ENCODE measurements at regions not wholly inside any gene's neighbourhood (a gene's known extent, or its start where the extent isn't known, plus 50 kb on each side); places are given as distances from the start of the nearest gene placed in this dataset.

DNA sequence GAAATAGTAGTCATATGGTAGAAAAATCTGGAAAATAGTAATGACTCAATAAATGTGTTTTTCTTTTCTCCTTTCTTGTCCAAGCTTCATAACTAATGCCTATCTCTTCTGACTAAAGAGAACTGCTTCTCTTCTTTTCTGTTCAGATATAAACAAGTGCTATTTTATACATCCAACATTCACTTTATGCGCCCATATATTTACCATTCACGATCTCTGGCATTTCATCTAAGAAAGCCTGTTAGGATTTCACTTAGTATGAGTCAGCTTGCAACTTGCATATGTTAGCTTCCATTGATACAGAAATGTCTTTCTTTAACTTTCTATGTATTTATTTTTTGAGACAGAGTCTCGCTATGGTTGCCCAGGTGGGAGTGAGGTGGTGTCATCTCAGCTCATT is 224.9 kb downstream of the VAPA start:
- Histone ChIP-seq H3K36me3 (ENCODE audit: insufficient read depth, low read length) (no peaks in the 10 kb centered on the region), H3K4me2 (ENCODE audit: low read length) (no peak overlapping the region), H3K4me1 (ENCODE audit: control insufficient read depth, insufficient read depth, low read length) (peaks cover 41% of the 10 kb centered on the region), H3K27me3 (ENCODE audit: control insufficient read depth, insufficient read depth, low read length) (no peaks in the 10 kb centered on the region), H3K9ac (ENCODE audit: low read depth, low read length) (no peak overlapping the region), H3K4me3 (ENCODE audit: low read length) (no peak overlapping the region), H3K9me3 (replicated peaks; ENCODE audit: low read length) (no peaks in the 10 kb centered on the region)

DNA sequence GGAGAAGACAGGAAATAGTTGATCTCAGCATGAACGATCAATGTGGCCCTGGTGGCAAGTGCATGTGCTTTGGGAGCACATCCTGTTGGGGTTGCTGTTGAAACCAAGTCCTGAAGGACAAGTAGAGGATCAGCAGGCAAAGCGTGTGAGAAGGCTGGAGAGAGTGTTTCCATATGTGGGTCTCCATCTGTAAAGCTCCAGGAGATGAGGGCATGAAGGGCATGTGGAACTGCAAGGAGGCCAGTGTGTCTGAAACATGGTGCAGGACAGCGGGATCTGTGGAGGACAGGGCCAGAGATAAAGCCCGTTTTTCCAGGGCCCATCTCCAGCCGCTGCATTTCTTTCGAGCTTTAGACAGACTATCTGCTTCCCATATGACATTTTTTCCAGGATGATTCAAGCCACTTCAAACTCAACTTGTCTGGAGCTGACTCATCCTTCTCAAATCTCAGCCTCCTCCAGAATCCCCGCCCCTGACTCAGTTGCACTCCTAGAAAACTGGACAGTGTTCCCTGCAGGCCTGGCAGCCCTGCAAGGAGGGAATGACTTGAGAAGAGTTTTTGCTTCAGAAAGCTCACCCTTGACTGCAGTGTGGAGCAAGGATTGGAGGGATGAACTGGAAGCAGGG is 226.1 kb downstream of the VAPA start:
- peaks cover 42% of the 10 kb centered on the region for H3K4me1 ChIP-seq (ENCODE audit: control insufficient read depth, insufficient read depth, low read length)
- peak overlapping the region; percentile 28 for H3K4me2 ChIP-seq (ENCODE audit: low read length)
- no peaks in the 10 kb centered on the region for H3K9me3 ChIP-seq (replicated peaks; ENCODE audit: low read length)
- H3K27me3 ChIP-seq (ENCODE audit: control insufficient read depth, insufficient read depth, low read length) = no peaks in the 10 kb centered on the region
- no peaks in the 10 kb centered on the region for H3K36me3 ChIP-seq (ENCODE audit: insufficient read depth, low read length)
- peak overlapping the region; percentile 24 for H3K4me3 ChIP-seq (ENCODE audit: low read length)
- H3K9ac ChIP-seq (ENCODE audit: low read depth, low read length) = no peak overlapping the region

DNA sequence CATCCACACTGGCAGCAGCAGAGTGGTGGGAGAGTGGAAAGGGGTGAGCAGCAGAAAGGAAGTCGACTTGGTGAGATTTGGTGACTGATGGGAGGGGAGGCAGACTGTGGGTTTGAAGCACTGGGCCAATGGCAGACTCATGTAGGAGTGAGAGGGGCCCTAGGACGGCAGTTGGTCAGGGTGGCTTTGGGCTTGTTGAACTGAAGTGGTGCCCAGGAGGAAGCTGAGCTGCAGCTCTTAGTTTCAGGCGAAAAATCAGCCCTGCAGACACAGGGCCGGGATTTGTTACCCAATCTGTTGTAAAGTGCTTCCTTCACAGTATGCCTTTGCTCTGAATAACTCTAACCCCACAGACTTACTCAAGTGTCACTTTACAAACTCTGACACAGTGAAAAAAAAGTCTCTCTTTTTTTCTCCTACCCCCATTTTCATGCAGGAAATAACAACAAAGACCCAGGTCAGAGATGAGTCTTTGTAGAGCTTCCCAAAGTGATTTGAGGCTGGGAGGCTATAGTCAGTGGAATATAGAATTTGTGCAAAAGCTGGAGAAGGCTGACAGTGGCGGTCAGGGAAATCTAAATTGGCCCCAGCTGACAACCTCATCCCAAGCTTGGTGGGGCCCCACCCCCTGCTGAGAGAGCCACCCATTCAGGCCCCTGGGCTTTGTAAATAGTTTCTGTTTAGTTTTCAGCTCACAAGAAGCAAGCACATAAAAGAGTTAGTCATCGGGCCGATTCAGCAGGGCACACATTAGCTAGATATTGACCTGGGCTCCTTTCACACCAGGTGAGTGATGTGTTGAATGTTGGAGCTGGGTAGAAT is 226.9 kb downstream of the VAPA start:
- Histone ChIP-seq H3K9ac (ENCODE audit: low read depth, low read length) (no peak overlapping the region), H3K4me1 (ENCODE audit: control insufficient read depth, insufficient read depth, low read length) (peaks cover 39% of the 10 kb centered on the region), H3K36me3 (ENCODE audit: insufficient read depth, low read length) (no peaks in the 10 kb centered on the region), H3K4me3 (ENCODE audit: low read length) (no peak overlapping the region), H3K27me3 (ENCODE audit: control insufficient read depth, insufficient read depth, low read length) (no peaks in the 10 kb centered on the region), H3K9me3 (replicated peaks; ENCODE audit: low read length) (no peaks in the 10 kb centered on the region), H3K4me2 (ENCODE audit: low read length) (peak overlapping the region; percentile 28)

DNA sequence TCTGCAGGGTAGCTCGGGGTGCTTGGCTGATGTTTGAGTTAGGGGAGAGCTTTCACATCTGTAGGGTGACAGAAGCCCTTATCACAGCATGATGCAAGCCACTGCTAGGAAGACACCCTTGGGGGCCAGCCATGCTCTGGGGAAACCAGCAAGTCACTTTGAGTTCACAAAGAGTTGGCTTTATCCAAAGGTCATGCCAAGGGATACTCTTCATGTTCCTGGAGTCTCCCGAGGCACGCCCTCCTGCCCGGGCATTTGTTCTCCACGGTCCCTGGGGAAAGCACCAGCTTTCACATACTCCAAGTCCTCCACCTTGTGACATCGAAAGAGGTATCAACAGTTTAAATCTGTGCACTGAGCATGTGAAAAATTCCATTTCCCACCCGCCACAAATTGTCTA is 227.7 kb downstream of the VAPA start:
- H3K4me2 ChIP-seq (ENCODE audit: low read length) = peak overlapping the region; percentile 47
- H3K36me3 ChIP-seq (ENCODE audit: insufficient read depth, low read length) = no peaks in the 10 kb centered on the region
- H3K4me1 ChIP-seq (ENCODE audit: control insufficient read depth, insufficient read depth, low read length) = peaks cover 39% of the 10 kb centered on the region
- no peaks in the 10 kb centered on the region for H3K9me3 ChIP-seq (replicated peaks; ENCODE audit: low read length)
- H3K9ac ChIP-seq (ENCODE audit: low read depth, low read length) = no peak overlapping the region
- peak overlapping the region; percentile 7 for H3K4me3 ChIP-seq (ENCODE audit: low read length)
- H3K27me3 ChIP-seq (ENCODE audit: control insufficient read depth, insufficient read depth, low read length) = no peaks in the 10 kb centered on the region

DNA sequence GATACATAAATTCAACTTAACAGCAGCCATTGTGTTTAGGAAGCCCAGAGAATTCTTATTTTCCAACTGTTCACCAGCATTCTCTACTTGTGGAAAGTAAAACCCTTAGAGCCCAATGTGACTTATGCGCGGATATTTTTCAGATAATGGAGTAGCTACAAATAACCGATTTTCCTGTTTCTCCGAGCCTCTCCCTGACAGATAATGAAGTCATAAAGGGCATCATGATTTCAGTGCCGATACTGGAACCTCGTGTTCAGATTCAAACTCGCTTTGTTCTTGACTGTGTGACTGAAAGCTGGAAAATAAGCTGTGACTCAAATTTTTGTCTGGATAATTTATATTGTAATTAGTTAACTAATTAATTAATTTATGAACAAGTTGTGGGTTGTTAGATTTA is 228.2 kb downstream of the VAPA start:
- peak overlapping the region; percentile 55 for H3K9ac ChIP-seq (ENCODE audit: low read depth, low read length)
- H3K27me3 ChIP-seq (ENCODE audit: control insufficient read depth, insufficient read depth, low read length) = no peaks in the 10 kb centered on the region
- H3K9me3 ChIP-seq (replicated peaks; ENCODE audit: low read length) = no peaks in the 10 kb centered on the region
- peak overlapping the region; percentile 47 for H3K4me2 ChIP-seq (ENCODE audit: low read length)
- H3K4me1 ChIP-seq (ENCODE audit: control insufficient read depth, insufficient read depth, low read length) = peaks cover 39% of the 10 kb centered on the region
- H3K36me3 ChIP-seq (ENCODE audit: insufficient read depth, low read length) = no peaks in the 10 kb centered on the region
- peak overlapping the region; percentile 7 for H3K4me3 ChIP-seq (ENCODE audit: low read length)

DNA sequence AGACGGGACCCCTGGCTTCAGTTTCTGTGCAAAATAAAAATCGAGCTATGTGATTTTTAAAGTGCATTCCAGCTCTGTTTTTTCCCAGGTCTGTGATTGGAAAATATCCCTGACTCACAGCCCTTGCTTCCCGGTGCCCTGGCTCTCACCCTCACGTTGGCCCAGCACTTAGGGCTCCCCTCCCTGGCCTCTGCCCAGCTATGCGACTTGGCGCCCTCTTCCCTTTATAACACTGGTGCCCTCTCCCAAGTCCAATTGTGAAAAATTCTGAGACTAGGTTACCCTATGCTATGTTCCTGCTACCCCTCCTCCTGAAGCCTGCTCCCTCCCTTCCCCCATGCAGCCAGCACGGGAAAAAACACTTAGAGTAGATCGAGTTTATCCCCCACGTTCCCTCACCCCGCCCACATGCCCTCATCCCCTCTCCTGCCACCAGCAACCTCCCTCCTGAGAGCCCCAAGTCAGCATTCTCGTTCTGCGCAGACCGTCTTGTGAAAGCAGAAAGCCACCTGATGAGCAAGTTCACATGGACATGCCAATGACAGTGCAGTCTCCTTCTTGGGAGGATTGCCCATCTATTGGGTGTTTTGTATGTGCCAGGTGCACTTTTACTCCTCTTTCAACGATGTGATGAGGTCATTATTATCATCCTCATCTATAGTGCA is 228.8 kb downstream of the VAPA start:
- Histone ChIP-seq H3K4me2 (ENCODE audit: low read length) (peak overlapping the region; percentile 47), H3K9me3 (replicated peaks; ENCODE audit: low read length) (no peaks in the 10 kb centered on the region), H3K36me3 (ENCODE audit: insufficient read depth, low read length) (no peaks in the 10 kb centered on the region), H3K4me3 (ENCODE audit: low read length) (no peak overlapping the region), H3K4me1 (ENCODE audit: control insufficient read depth, insufficient read depth, low read length) (peaks cover 39% of the 10 kb centered on the region), H3K27me3 (ENCODE audit: control insufficient read depth, insufficient read depth, low read length) (no peaks in the 10 kb centered on the region), H3K9ac (ENCODE audit: low read depth, low read length) (peak overlapping the region; percentile 55)

DNA sequence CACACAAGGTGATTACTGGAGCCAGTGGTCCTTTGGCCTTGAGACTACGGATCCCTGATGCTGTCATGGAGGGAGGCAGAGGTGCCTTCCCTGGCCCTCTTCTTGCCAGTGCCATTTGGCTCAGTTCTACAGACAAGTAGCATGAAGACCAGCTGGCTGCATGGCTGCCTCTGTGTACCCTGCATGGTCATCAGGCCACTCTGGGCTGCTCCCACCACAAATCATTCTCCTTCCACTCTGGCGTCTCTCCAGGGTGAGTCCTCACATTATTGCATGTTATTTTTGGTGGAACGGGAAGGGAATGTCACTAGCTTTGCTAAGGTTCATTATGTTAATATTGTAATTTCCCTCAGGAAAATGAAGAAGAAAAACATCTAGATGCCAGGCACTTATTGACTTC is 229.8 kb downstream of the VAPA start:
- Histone ChIP-seq H3K9me3 (replicated peaks; ENCODE audit: low read length) (no peaks in the 10 kb centered on the region), H3K9ac (ENCODE audit: low read depth, low read length) (no peak overlapping the region), H3K4me2 (ENCODE audit: low read length) (no peak overlapping the region), H3K36me3 (ENCODE audit: insufficient read depth, low read length) (no peaks in the 10 kb centered on the region), H3K27me3 (ENCODE audit: control insufficient read depth, insufficient read depth, low read length) (no peaks in the 10 kb centered on the region), H3K4me1 (ENCODE audit: control insufficient read depth, insufficient read depth, low read length) (peaks cover 39% of the 10 kb centered on the region), H3K4me3 (ENCODE audit: low read length) (no peak overlapping the region)

DNA sequence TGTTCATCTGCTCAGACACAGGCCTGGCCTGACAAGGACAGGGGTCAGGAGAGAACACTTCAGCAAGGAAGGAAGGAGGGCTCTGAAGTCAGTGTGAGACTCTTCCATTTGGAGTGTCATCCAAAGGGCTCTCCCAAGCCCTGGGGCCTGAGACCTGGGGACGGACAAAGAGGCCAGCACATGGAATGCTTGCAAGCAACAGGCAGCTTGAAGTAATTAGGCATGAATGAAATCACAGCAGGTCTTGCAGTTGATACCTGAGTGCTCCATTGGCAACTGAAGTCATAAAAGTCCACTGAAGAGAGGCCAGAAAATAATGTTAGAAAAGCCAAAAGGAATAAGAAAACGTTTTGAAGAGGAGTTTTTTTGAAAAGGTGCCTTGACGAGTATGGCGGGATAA is 231.7 kb downstream of the VAPA start:
- H3K36me3 ChIP-seq (ENCODE audit: insufficient read depth, low read length) = no peaks in the 10 kb centered on the region
- H3K27me3 ChIP-seq (ENCODE audit: control insufficient read depth, insufficient read depth, low read length) = no peaks in the 10 kb centered on the region
- H3K9me3 ChIP-seq (replicated peaks; ENCODE audit: low read length) = no peaks in the 10 kb centered on the region
- H3K4me2 ChIP-seq (ENCODE audit: low read length) = no peak overlapping the region
- peaks cover 27% of the 10 kb centered on the region for H3K4me1 ChIP-seq (ENCODE audit: control insufficient read depth, insufficient read depth, low read length)
- no peak overlapping the region for H3K9ac ChIP-seq (ENCODE audit: low read depth, low read length)
- H3K4me3 ChIP-seq (ENCODE audit: low read length) = no peak overlapping the region

DNA sequence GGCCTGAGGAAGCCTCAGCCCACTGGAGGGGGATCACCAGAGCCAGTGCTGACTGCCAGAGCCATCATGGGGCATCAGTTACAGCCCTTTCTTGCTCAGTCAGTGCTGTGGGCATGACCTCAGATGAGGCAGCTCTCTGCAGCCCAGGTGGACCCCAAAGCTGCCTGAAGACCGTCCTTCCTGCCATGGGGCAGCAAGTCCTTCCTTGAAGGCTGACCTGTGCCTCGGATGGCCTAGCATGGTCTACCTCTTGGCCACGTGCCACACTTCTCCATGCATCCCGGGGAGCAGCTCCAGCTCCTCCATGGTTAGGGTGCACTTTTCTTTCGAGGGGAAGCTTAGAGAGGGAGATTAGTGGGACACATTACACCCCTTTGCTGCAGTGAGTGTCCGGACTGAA is 233.4 kb downstream of the VAPA start:
- Histone ChIP-seq H3K4me1 (ENCODE audit: control insufficient read depth, insufficient read depth, low read length) (peaks cover 10% of the 10 kb centered on the region), H3K4me3 (ENCODE audit: low read length) (no peak overlapping the region), H3K27me3 (ENCODE audit: control insufficient read depth, insufficient read depth, low read length) (no peaks in the 10 kb centered on the region), H3K9ac (ENCODE audit: low read depth, low read length) (no peak overlapping the region), H3K9me3 (replicated peaks; ENCODE audit: low read length) (no peaks in the 10 kb centered on the region), H3K4me2 (ENCODE audit: low read length) (no peak overlapping the region), H3K36me3 (ENCODE audit: insufficient read depth, low read length) (no peaks in the 10 kb centered on the region)

DNA sequence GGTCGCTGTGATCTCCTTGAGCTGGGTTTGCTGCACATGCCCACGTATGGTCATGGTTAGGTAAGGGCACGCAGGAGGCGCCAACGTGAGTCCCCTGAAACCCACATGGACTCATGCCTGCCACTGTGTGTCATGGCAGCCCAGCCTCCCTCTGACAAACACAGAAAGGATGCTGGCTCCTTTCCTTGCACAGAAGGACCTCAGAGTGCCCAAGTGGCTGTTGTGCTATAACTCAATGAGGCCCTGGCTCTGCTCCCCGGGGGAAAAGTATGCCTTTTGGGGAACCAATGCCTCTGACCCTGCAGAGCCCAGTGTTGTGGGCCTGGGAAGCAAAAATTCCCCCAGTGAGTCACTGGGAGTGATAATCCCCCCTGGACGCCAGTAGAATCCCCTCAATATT is 233.9 kb downstream of the VAPA start:
- no peak overlapping the region for H3K4me3 ChIP-seq (ENCODE audit: low read length)

DNA sequence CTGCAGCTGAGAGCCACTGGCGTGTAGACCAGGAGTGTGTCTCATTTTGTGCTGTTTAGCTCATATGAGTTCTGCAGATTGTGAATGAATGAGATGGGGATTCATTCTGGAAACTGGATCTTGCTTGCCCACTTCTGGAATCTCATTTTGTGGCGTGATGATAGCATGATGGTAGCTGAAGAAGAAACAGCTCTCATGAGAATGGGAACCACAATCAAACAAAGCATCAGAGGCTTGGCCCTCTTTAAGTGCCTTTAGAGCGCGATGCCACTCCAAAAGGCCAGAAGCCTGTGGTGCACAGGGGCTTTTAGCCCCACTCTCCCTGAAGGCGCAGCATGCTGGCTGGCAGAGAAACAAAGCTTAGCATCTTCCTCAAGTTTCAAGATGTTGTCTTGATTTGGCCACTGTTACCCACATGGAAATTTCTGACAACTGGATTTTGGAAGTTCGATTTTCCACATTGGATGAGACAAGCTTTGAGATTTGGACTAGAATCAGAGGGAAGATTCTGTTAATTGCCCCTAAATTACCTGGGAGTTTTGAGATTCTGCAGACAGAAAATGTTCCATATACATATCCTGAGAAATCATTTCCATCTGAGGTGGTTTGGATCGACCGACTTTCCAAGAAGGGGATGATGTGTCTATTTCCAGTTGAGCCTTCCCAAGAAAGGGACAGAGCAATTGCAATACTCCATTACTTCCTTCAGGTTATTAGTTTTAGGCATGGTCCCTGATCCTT is 234.5 kb downstream of the VAPA start:
- Histone ChIP-seq H3K36me3 (ENCODE audit: insufficient read depth, low read length) (no peaks in the 10 kb centered on the region), H3K27me3 (ENCODE audit: control insufficient read depth, insufficient read depth, low read length) (no peaks in the 10 kb centered on the region), H3K9me3 (replicated peaks; ENCODE audit: low read length) (no peaks in the 10 kb centered on the region), H3K9ac (ENCODE audit: low read depth, low read length) (no peak overlapping the region), H3K4me1 (ENCODE audit: control insufficient read depth, insufficient read depth, low read length) (peaks cover 4% of the 10 kb centered on the region), H3K4me3 (ENCODE audit: low read length) (no peak overlapping the region), H3K4me2 (ENCODE audit: low read length) (no peak overlapping the region)

More for the DNA sequence above, 233.9 kb downstream of the VAPA start:
- H3K9me3 ChIP-seq (replicated peaks; ENCODE audit: low read length) = no peaks in the 10 kb centered on the region
- no peak overlapping the region for H3K4me2 ChIP-seq (ENCODE audit: low read length)
- H3K4me1 ChIP-seq (ENCODE audit: control insufficient read depth, insufficient read depth, low read length) = peaks cover 5% of the 10 kb centered on the region
- H3K36me3 ChIP-seq (ENCODE audit: insufficient read depth, low read length) = no peaks in the 10 kb centered on the region
- no peak overlapping the region for H3K9ac ChIP-seq (ENCODE audit: low read depth, low read length)
- H3K27me3 ChIP-seq (ENCODE audit: control insufficient read depth, insufficient read depth, low read length) = no peaks in the 10 kb centered on the region
